ENCODE measurements at regions not wholly inside any gene's neighbourhood (a gene's known extent, or its start where the extent isn't known, plus 50 kb on each side); places are given as distances from the start of the nearest gene placed in this dataset.

- DNase-seq (ENCODE audit: low spot score): no peak
- TF ChIP-seq POLR2A (IDR thresholded peaks at IDR 0.05): no peak
- TF ChIP-seq POLR2AphosphoS5 (IDR thresholded peaks at IDR 0.05): no peak
- Histone ChIP-seq H3K27me3 (replicated peaks; ENCODE audit: insufficient read depth) (no peaks in the 10 kb centered on the region), H3K36me3 (no peaks in the 10 kb centered on the region), H3K27ac (no peak overlapping the region), H3K4me1 (replicated peaks) (no peaks in the 10 kb centered on the region), H3K9me3 (no peaks in the 10 kb centered on the region), H3K4me3 (no peak overlapping the region)
- intact Hi-C loops (cut with DNase I): no loop called here
- WGBS: 82% methylated on average over 5 of the region's 5 CpGs
Observed at GRCh38 chr16:7115898-7116297, 216.7 kb upstream of the RBFOX1 start.

GRCh38 chr16:7113949-7114348, 218.7 kb upstream of the RBFOX1 start:
- no peak for DNase-seq (ENCODE audit: low spot score)
- H3K36me3 ChIP-seq: no peaks in the 10 kb centered on the region
- no peaks in the 10 kb centered on the region for H3K4me1 ChIP-seq (replicated peaks)
- no peaks in the 10 kb centered on the region for H3K27me3 ChIP-seq (replicated peaks; ENCODE audit: insufficient read depth)
- 71% methylated on average over 2 of the region's 2 CpGs for WGBS
- H3K27ac ChIP-seq: no peak overlapping the region
- no peaks in the 10 kb centered on the region for H3K9me3 ChIP-seq
- no peak overlapping the region for H3K4me3 ChIP-seq
- intact Hi-C loops (cut with DNase I): no loop called here
- no peak for TF ChIP-seq POLR2A (IDR thresholded peaks at IDR 0.05)
- no peak for TF ChIP-seq POLR2AphosphoS5 (IDR thresholded peaks at IDR 0.05)
- no peak for TF ChIP-seq CTCF (IDR thresholded peaks at IDR 0.05)

- Histone ChIP-seq H3K27ac (no peak overlapping the region), H3K36me3 (no peaks in the 10 kb centered on the region), H3K9me3 (no peaks in the 10 kb centered on the region), H3K4me1 (replicated peaks) (no peaks in the 10 kb centered on the region), H3K4me3 (no peak overlapping the region), H3K27me3 (replicated peaks; ENCODE audit: insufficient read depth) (no peaks in the 10 kb centered on the region)
- no peak for DNase-seq (ENCODE audit: low spot score)
- TF ChIP-seq CTCF (IDR thresholded peaks at IDR 0.05) (no peak), POLR2AphosphoS5 (IDR thresholded peaks at IDR 0.05) (no peak), POLR2A (IDR thresholded peaks at IDR 0.05) (no peak)
- WGBS: 88% methylated on average over 2 of the region's 2 CpGs
- intact Hi-C loops (cut with DNase I): no loop called here
Observed at GRCh38 chr16:7113395-7113794, 219.2 kb upstream of the RBFOX1 start.

- H3K36me3 ChIP-seq: no peaks in the 10 kb centered on the region
- WGBS: 8% methylated on average over 3 of the region's 3 CpGs
- TF ChIP-seq POLR2AphosphoS5 (IDR thresholded peaks at IDR 0.05) (no peak), CTCF (IDR thresholded peaks at IDR 0.05) (no peak), POLR2A (IDR thresholded peaks at IDR 0.05) (no peak)
- H3K4me3 ChIP-seq: no peak overlapping the region
- H3K27me3 ChIP-seq (replicated peaks; ENCODE audit: insufficient read depth): no peaks in the 10 kb centered on the region
- no peak for DNase-seq (ENCODE audit: low spot score)
- no peaks in the 10 kb centered on the region for H3K4me1 ChIP-seq (replicated peaks)
- no peaks in the 10 kb centered on the region for H3K9me3 ChIP-seq
- no peak overlapping the region for H3K27ac ChIP-seq
- intact Hi-C loops (cut with DNase I): no loop called here
Observed at GRCh38 chr16:7111265-7111664, 221.4 kb upstream of the RBFOX1 start.

GRCh38 chr16:7107436-7107835, 225.2 kb upstream of the RBFOX1 start:
- H3K4me1 ChIP-seq (replicated peaks): no peaks in the 10 kb centered on the region
- H3K4me3 ChIP-seq: no peak overlapping the region
- no peak overlapping the region for H3K27ac ChIP-seq
- no peak for DNase-seq (ENCODE audit: low spot score)
- no peaks in the 10 kb centered on the region for H3K36me3 ChIP-seq
- no peaks in the 10 kb centered on the region for H3K27me3 ChIP-seq (replicated peaks; ENCODE audit: insufficient read depth)
- TF ChIP-seq POLR2A (IDR thresholded peaks at IDR 0.05) (no peak), POLR2AphosphoS5 (IDR thresholded peaks at IDR 0.05) (no peak), CTCF (IDR thresholded peaks at IDR 0.05) (no peak)
- 68% methylated on average over 3 of the region's 3 CpGs for WGBS
- H3K9me3 ChIP-seq: no peaks in the 10 kb centered on the region
- intact Hi-C loops (cut with DNase I): no loop called here
